Stimulated activated CD4-positive, alpha-beta T cell treated with anti-CD3 and anti-CD28 coated beads, Interleukin-4, amount 100 ng/mL, for 48 hours (primary cell): ENCODE measurements at regions not wholly inside any gene's neighbourhood (a gene's known extent, or its start where the extent isn't known, plus 50 kb on each side); places are given as distances from the start of the nearest gene placed in this dataset.
"Not testable (repeated sequence)": the region's sequence is repeated elsewhere in the genome, so short reads cannot be mapped to it uniquely, and the experiment has no call there.

Experiments used
- DNase-seq, 2 donors: peaks; one replicate each; pipeline ENCODE4 v3.0.0-alpha.2; 2020; ENCODE audit warnings: low read depth in 2 of 2

GRCh38 chr13:94816256-94816655 lies 103.9 kb upstream of the SOX21 start:
- DNase-seq, result no peak

- DNase-seq, result no peak
These were observed 101.7 kb upstream of the SOX21 start for GRCh38 chr13:94813920-94814475.

GRCh38 chr13:94811753-94812152 lies 99.4 kb upstream of the SOX21 start:
- no peak for DNase-seq

GRCh38 chr13:94800423-94800822 lies 88.1 kb upstream of the SOX21 start:
- DNase-seq, result no peak

GRCh38 chr13:94799299-94799698 lies 87.0 kb upstream of the SOX21 start:
- DNase-seq, result no peak

GRCh38 chr13:94798738-94799137 lies 86.4 kb upstream of the SOX21 start:
- no peak for DNase-seq

- DNase-seq, result no peak
These were observed 82.9 kb upstream of the SOX21 start for GRCh38 chr13:94795292-94795691.

GRCh38 chr13:94786246-94786645 lies 73.9 kb upstream of the SOX21 start:
- not testable (repeated sequence) for DNase-seq

GRCh38 chr13:94784066-94784465 lies 71.7 kb upstream of the SOX21 start:
- DNase-seq, result no peak

GRCh38 chr13:94783489-94783888 lies 71.1 kb upstream of the SOX21 start:
- no peak for DNase-seq

- no peak for DNase-seq
These were observed 68.1 kb upstream of the SOX21 start for GRCh38 chr13:94780421-94780820.

GRCh38 chr13:94778986-94779385 lies 66.6 kb upstream of the SOX21 start:
- DNase-seq, result no peak

GRCh38 chr13:94778585-94778984 lies 66.2 kb upstream of the SOX21 start:
- DNase-seq, result no peak

GRCh38 chr13:94776956-94777355 lies 64.6 kb upstream of the SOX21 start:
- no peak for DNase-seq

GRCh38 chr13:94776300-94776699 lies 64.0 kb upstream of the SOX21 start:
- no peak for DNase-seq

- DNase-seq, result no peak
These were observed 53.5 kb upstream of the SOX21 start for GRCh38 chr13:94765814-94766213.

GRCh38 chr13:94764576-94765321 lies 52.4 kb upstream of the SOX21 start:
- DNase-seq, result no peak
